Fibroblast of lung (primary cell): ENCODE measurements at regions not wholly inside any gene's neighbourhood (a gene's known extent, or its start where the extent isn't known, plus 50 kb on each side); places are given as distances from the start of the nearest gene placed in this dataset.

Source experiments
- DNase-seq, 2 donors: peaks; one replicate each; pipeline versions ENCODE4 v3.0.0 to v3.0.0-alpha.2; 2010; ENCODE audit warnings: low read depth in 2 of 2
- H2AFZ ChIP-seq: 2 replicates; pipeline ENCODE4 v1.5.1; 2012; ENCODE audit warnings: low read length, control low read depth, inconsistent platforms
- H3K27ac ChIP-seq: 2 replicates; pipeline ENCODE4 v1.5.1; 2011; ENCODE audit warnings: low read length, control low read depth; ENCODE audit not compliant: insufficient read depth
- H3K27me3 ChIP-seq: 2 replicates; pipeline ENCODE4 v1.5.1; 2011; ENCODE audit warnings: mild to moderate bottlenecking, low read length; ENCODE audit not compliant: control insufficient read depth, insufficient read depth
- H3K36me3 ChIP-seq: 2 replicates; pipeline ENCODE4 v1.5.1; 2011; ENCODE audit warnings: low read length; ENCODE audit not compliant: control insufficient read depth, insufficient read depth
- H3K4me1 ChIP-seq: 2 replicates; pipeline ENCODE4 v1.5.1; 2011; ENCODE audit warnings: low read length; ENCODE audit not compliant: control insufficient read depth, insufficient read depth; ENCODE audit errors: extremely low read depth
- H3K4me2 ChIP-seq: 2 replicates; pipeline ENCODE4 v1.5.1; 2011; ENCODE audit warnings: low read length, control low read depth; ENCODE audit not compliant: insufficient read depth; ENCODE audit errors: extremely low read depth
- H3K4me3 ChIP-seq, 4 experiments: fragments of 200-600 bp in 1 of 4; sonication (generic) in 1 of 4; replicated peaks in 1 of 4; 2 replicates each; pipeline ENCODE4 v1.5.1; 2011 to 2016; ENCODE audit warnings: low read length in 4 of 4, low read depth in 3 of 4, mild to moderate bottlenecking in 3 of 4, control low read depth in 2 of 4, inconsistent platforms in 1 of 4, mixed read lengths in 1 of 4; ENCODE audit not compliant: insufficient read depth in 1 of 4; ENCODE audit errors: control extremely low read depth in 1 of 4
- H3K79me2 ChIP-seq: 2 replicates; pipeline ENCODE4 v1.5.1; 2012; ENCODE audit warnings: mild to moderate bottlenecking, low read length, inconsistent platforms; ENCODE audit not compliant: control insufficient read depth, insufficient read depth
- H3K9ac ChIP-seq: 2 replicates; pipeline ENCODE4 v1.5.1; 2011; ENCODE audit warnings: mild to moderate bottlenecking, low read length, control low read depth; ENCODE audit not compliant: insufficient read depth
- H3K9me3 ChIP-seq: 2 replicates; pipeline ENCODE4 v1.5.1; 2012; ENCODE audit warnings: low read depth, low read length; ENCODE audit not compliant: control insufficient read depth, insufficient read depth
- H4K20me1 ChIP-seq: 2 replicates; pipeline ENCODE4 v1.5.1; 2011; ENCODE audit warnings: low read length; ENCODE audit not compliant: control insufficient read depth, insufficient read depth; ENCODE audit errors: extremely low read depth
- CTCF ChIP-seq, 2 donors: IDR thresholded peaks in 1 of 2; conservative IDR thresholded peaks in 1 of 2; 1 replicate in 1 of 2; 2 replicates in 1 of 2; pipeline ENCODE4 v1.5.1; 2011 to 2012; ENCODE audit warnings: low read length in 2 of 2, control low read depth in 1 of 2, inconsistent platforms in 1 of 2, low read depth in 1 of 2, mild to moderate bottlenecking in 1 of 2
- EZH2 ChIP-seq: IDR thresholded peaks from 2 replicates; pipeline ENCODE4 v1.5.1; 2012; ENCODE audit warnings: low read length, control low read depth, mild to moderate bottlenecking; ENCODE audit errors: missing control alignments

DNA sequence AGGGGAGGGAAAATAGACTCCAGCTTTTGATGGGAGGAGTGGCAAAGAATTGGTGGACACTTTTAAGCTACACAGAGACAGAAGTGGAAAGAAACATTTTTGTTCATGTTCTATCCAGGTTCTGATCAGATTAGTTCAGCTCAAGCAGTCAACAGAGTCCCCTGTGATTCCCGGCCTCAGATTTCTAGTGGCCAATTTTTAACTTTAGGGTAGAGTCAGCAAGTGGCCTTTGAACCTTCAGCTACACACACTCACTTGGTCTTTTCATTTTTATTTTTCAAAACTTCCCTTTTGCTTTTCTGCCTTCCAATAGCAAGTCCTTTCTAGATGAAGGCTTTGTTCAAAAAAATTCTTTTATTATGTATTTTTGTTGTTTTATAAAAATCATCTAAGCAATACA, 169.2 kb upstream of the RPS6KA3 start:
- Histone ChIP-seq H3K27me3 (no peaks in the 10 kb centered on the region), H3K4me2 (no peak overlapping the region), H2AFZ (no peak overlapping the region), H3K4me1 (no peaks in the 10 kb centered on the region), H4K20me1 (no peaks in the 10 kb centered on the region), H3K79me2 (no peaks in the 10 kb centered on the region), H3K36me3 (no peaks in the 10 kb centered on the region), H3K9me3 (no peaks in the 10 kb centered on the region), H3K27ac (no peak overlapping the region), H3K4me3 (no peak overlapping the region), H3K9ac (no peak overlapping the region)
- TF ChIP-seq CTCF (conservative IDR thresholded peaks at IDR 0.05 in 1 of 2, IDR thresholded peaks at IDR 0.05 in 1 of 2; ENCODE audit: low read depth in 1 of 2, low read length in 2 of 2), result no peak
- no peak for TF ChIP-seq EZH2
- DNase-seq, result no peak

- no peaks in the 10 kb centered on the region for H3K36me3 ChIP-seq
- DNase-seq, result no peak
- H3K9ac ChIP-seq, result no peak overlapping the region
- H3K4me3 ChIP-seq, result no peak overlapping the region
- no peak overlapping the region for H3K4me2 ChIP-seq
- no peaks in the 10 kb centered on the region for H4K20me1 ChIP-seq
- no peaks in the 10 kb centered on the region for H3K4me1 ChIP-seq
- no peaks in the 10 kb centered on the region for H3K9me3 ChIP-seq
- H2AFZ ChIP-seq, result no peak overlapping the region
- no peak for TF ChIP-seq EZH2
- no peak for TF ChIP-seq CTCF (conservative IDR thresholded peaks at IDR 0.05 in 1 of 2, IDR thresholded peaks at IDR 0.05 in 1 of 2; ENCODE audit: low read depth in 1 of 2, low read length in 2 of 2)
- H3K27me3 ChIP-seq, result no peaks in the 10 kb centered on the region
- H3K27ac ChIP-seq, result no peak overlapping the region
- H3K79me2 ChIP-seq, result no peaks in the 10 kb centered on the region
Observed at GRCh38 chrX:20434986-20435385, 168.3 kb upstream of the RPS6KA3 start.

DNA sequence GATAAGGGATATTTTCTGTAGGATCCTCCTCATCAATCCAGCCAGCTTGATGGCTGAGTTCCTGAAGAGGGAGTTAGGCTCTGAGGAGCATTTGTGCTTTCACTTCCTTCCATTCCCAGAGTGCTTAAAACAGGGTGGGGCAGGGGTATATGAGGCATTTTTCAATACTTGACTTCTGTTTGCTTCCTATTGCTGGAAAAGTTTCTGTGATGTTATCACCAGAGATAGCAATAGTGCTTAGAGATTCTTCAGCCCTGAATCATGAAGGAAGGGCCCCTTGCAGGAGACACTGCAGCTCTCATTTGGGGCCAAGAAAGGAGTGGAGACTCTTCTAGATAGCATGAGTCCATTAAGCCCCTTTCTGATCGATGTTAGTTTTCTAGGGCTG, 166.7 kb upstream of the RPS6KA3 start:
- H3K9me3 ChIP-seq, result no peaks in the 10 kb centered on the region
- H2AFZ ChIP-seq, result no peak overlapping the region
- peak in 1 of 2 donors; percentile 44 for DNase-seq
- H3K27ac ChIP-seq, result no peak overlapping the region
- H3K36me3 ChIP-seq, result no peaks in the 10 kb centered on the region
- no peaks in the 10 kb centered on the region for H3K27me3 ChIP-seq
- no peak overlapping the region for H3K4me2 ChIP-seq
- no peaks in the 10 kb centered on the region for H3K79me2 ChIP-seq
- no peaks in the 10 kb centered on the region for H3K4me1 ChIP-seq
- no peak overlapping the region for H3K4me3 ChIP-seq
- no peak overlapping the region for H3K9ac ChIP-seq
- TF ChIP-seq CTCF (conservative IDR thresholded peaks at IDR 0.05 in 1 of 2, IDR thresholded peaks at IDR 0.05 in 1 of 2; ENCODE audit: low read depth in 1 of 2, low read length in 2 of 2) (no peak), EZH2 (no peak)
- H4K20me1 ChIP-seq, result no peaks in the 10 kb centered on the region
